ENCODE measurements at regions not wholly inside any gene's neighbourhood (a gene's known extent, or its start where the extent isn't known, plus 50 kb on each side); places are given as distances from the start of the nearest gene placed in this dataset.

GRCh38 chr3:72604328-72604727 is 243.9 kb downstream of the SHQ1 start:
- no peaks in the 10 kb centered on the region for H3K4me1 ChIP-seq (ENCODE audit: control insufficient read depth, insufficient read depth, low read length)
- no peaks in the 10 kb centered on the region for H3K36me3 ChIP-seq (ENCODE audit: control insufficient read depth, insufficient read depth, low read length)
- WGBS, 2 experiments (ENCODE audit: insufficient coverage in 1 of 2, insufficient read length in 1 of 2) = 90 to 100% methylated on average over 2 to 3 of the region's 3 CpGs
- H3K27me3 ChIP-seq (ENCODE audit: control insufficient read depth, insufficient read depth, low read length, poor library complexity, severe bottlenecking) = no peaks in the 10 kb centered on the region
- no peak for TF ChIP-seq CTCF (conservative IDR thresholded peaks at IDR 0.05)
- no peaks in the 10 kb centered on the region for H3K4me1 Mint-ChIP-seq
- H3K9me3 Mint-ChIP-seq = no peaks in the 10 kb centered on the region
- H3K9ac ChIP-seq (ENCODE audit: extremely low read depth, low read length, poor library complexity, severe bottlenecking) = no peak overlapping the region
- peaks cover 5% of the 10 kb centered on the region for H3K27me3 Mint-ChIP-seq (ENCODE audit: insufficient read depth)
- H3K9me3 ChIP-seq (ENCODE audit: control insufficient read depth, low read length) = no peaks in the 10 kb centered on the region
- H3K27ac ChIP-seq (ENCODE audit: low read depth, low read length) = no peak overlapping the region
- no peak overlapping the region for H3K4me3 ChIP-seq (ENCODE audit: low read length)
- no peak overlapping the region for H3K4me3 Mint-ChIP-seq
- no peaks in the 10 kb centered on the region for H3K36me3 Mint-ChIP-seq (ENCODE audit: low read depth)
- DNase-seq = no peak
- no peak overlapping the region for H3K27ac Mint-ChIP-seq

- H3K4me3 ChIP-seq (ENCODE audit: low read length) = no peak overlapping the region
- no peak for TF ChIP-seq CTCF (conservative IDR thresholded peaks at IDR 0.05)
- no peak overlapping the region for H3K27ac ChIP-seq (ENCODE audit: low read depth, low read length)
- Mint-ChIP-seq H3K9me3 (no peaks in the 10 kb centered on the region), H3K4me3 (no peak overlapping the region), H3K27ac (no peak overlapping the region), H3K36me3 (ENCODE audit: low read depth) (no peaks in the 10 kb centered on the region), H3K27me3 (ENCODE audit: insufficient read depth) (peaks cover 5% of the 10 kb centered on the region), H3K4me1 (peaks cover 11% of the 10 kb centered on the region)
- DNase-seq = no peak
- H3K9ac ChIP-seq (ENCODE audit: extremely low read depth, low read length, poor library complexity, severe bottlenecking) = no peak overlapping the region
- WGBS, 2 experiments (ENCODE audit: insufficient coverage in 1 of 2, insufficient read length in 1 of 2) = 93 to 96% methylated on average over 4 of the region's 4 CpGs
- H3K4me1 ChIP-seq (ENCODE audit: control insufficient read depth, insufficient read depth, low read length) = peaks cover 11% of the 10 kb centered on the region
- H3K9me3 ChIP-seq (ENCODE audit: control insufficient read depth, low read length) = no peaks in the 10 kb centered on the region
- H3K27me3 ChIP-seq (ENCODE audit: control insufficient read depth, insufficient read depth, low read length, poor library complexity, severe bottlenecking) = no peaks in the 10 kb centered on the region
- H3K36me3 ChIP-seq (ENCODE audit: control insufficient read depth, insufficient read depth, low read length) = no peaks in the 10 kb centered on the region
These were observed 246.1 kb downstream of the SHQ1 start for GRCh38 chr3:72601983-72602750.

GRCh38 chr3:72601060-72601459 is 247.2 kb downstream of the SHQ1 start:
- Histone ChIP-seq H3K9ac (ENCODE audit: extremely low read depth, low read length, poor library complexity, severe bottlenecking) (no peak overlapping the region), H3K4me1 (ENCODE audit: control insufficient read depth, insufficient read depth, low read length) (peaks cover 11% of the 10 kb centered on the region), H3K9me3 (ENCODE audit: control insufficient read depth, low read length) (no peaks in the 10 kb centered on the region), H3K27me3 (ENCODE audit: control insufficient read depth, insufficient read depth, low read length, poor library complexity, severe bottlenecking) (no peaks in the 10 kb centered on the region), H3K36me3 (ENCODE audit: control insufficient read depth, insufficient read depth, low read length) (no peaks in the 10 kb centered on the region), H3K27ac (ENCODE audit: low read depth, low read length) (no peak overlapping the region), H3K4me3 (ENCODE audit: low read length) (no peak overlapping the region)
- Mint-ChIP-seq H3K27me3 (ENCODE audit: insufficient read depth) (peaks cover 5% of the 10 kb centered on the region), H3K4me1 (peaks cover 16% of the 10 kb centered on the region), H3K9me3 (no peaks in the 10 kb centered on the region), H3K36me3 (ENCODE audit: low read depth) (no peaks in the 10 kb centered on the region), H3K27ac (no peak overlapping the region), H3K4me3 (no peak overlapping the region)
- 87% methylated on average over 5 of the region's 5 CpGs; no CpG with 5 or more reads in 1 of the 2 experiments for WGBS, 2 experiments (ENCODE audit: insufficient coverage in 1 of 2, insufficient read length in 1 of 2)
- TF ChIP-seq CTCF (conservative IDR thresholded peaks at IDR 0.05) = no peak
- no peak for DNase-seq
